Mesenchymal stem cell (in vitro differentiated cells and primary cell): ENCODE measurements at regions not wholly inside any gene's neighbourhood (a gene's known extent, or its start where the extent isn't known, plus 50 kb on each side); places are given as distances from the start of the nearest gene placed in this dataset.

Source experiments
- DNase-seq: peaks from one replicate; pipeline ENCODE4 v3.0.0-alpha.2; 2013
- H2AFZ ChIP-seq: one replicate; pipeline ENCODE4 v1.6.1; 2013; ENCODE audit warnings: low read depth, mild to moderate bottlenecking, control low read depth, inconsistent platforms, low read length, moderate library complexity
- H2AK5ac ChIP-seq: 2 replicates; pipeline ENCODE4 v1.6.1; 2013; ENCODE audit warnings: low read length, moderate library complexity, mild to moderate bottlenecking, inconsistent platforms; ENCODE audit not compliant: severe bottlenecking
- H2BK120ac ChIP-seq: one replicate; pipeline ENCODE4 v1.6.1; 2013; ENCODE audit warnings: low read depth, mild to moderate bottlenecking, inconsistent platforms, low read length, moderate library complexity
- H2BK12ac ChIP-seq, 2 experiments: one replicate each; pipeline ENCODE4 v1.6.1; 2013; ENCODE audit warnings: inconsistent platforms in 2 of 2, low read length in 2 of 2, mild to moderate bottlenecking in 2 of 2, moderate library complexity in 2 of 2, control low read depth in 1 of 2
- H2BK15ac ChIP-seq: one replicate; pipeline ENCODE4 v1.6.1; 2013; ENCODE audit warnings: mild to moderate bottlenecking, low read depth, inconsistent platforms; ENCODE audit not compliant: poor library complexity, severe bottlenecking
- H2BK5ac ChIP-seq: 2 replicates; pipeline ENCODE4 v1.6.1; 2013; ENCODE audit warnings: low read depth, mild to moderate bottlenecking, low read length, control low read depth, inconsistent platforms; ENCODE audit not compliant: poor library complexity, severe bottlenecking
- H3K14ac ChIP-seq, 2 experiments: one replicate each; pipeline ENCODE4 v1.6.1; 2013; ENCODE audit warnings: inconsistent platforms in 2 of 2, low read length in 2 of 2, control low read depth in 1 of 2, mild to moderate bottlenecking in 1 of 2, moderate library complexity in 1 of 2
- H3K18ac ChIP-seq, 2 experiments: one replicate each; pipeline ENCODE4 v1.6.1; 2013; ENCODE audit warnings: inconsistent platforms in 2 of 2, low read length in 2 of 2, control low read depth in 1 of 2, low read depth in 1 of 2, mild to moderate bottlenecking in 1 of 2
- H3K23ac ChIP-seq, 2 experiments: one replicate each; pipeline ENCODE4 v1.6.1; 2013; ENCODE audit warnings: inconsistent platforms in 2 of 2, low read length in 2 of 2, mild to moderate bottlenecking in 2 of 2, moderate library complexity in 2 of 2, control low read depth in 1 of 2
- H3K27ac ChIP-seq: 2 replicates; pipeline ENCODE4 v1.5.1; 2013; ENCODE audit warnings: mild to moderate bottlenecking, moderate library complexity, low read length, control low read depth, inconsistent platforms; ENCODE audit not compliant: poor library complexity, severe bottlenecking
- H3K27me3 ChIP-seq, 2 experiments: 2 replicates each; pipeline versions ENCODE4 v1.6.1 to v1.7.0; 2013; ENCODE audit warnings: low read length in 2 of 2, mild to moderate bottlenecking in 2 of 2, moderate library complexity in 2 of 2, control low read depth in 1 of 2, inconsistent platforms in 1 of 2; ENCODE audit not compliant: control insufficient read depth in 1 of 2, insufficient read depth in 1 of 2
- H3K36me3 ChIP-seq, 2 experiments: 2 replicates each; pipeline versions ENCODE4 v1.6.1 to v1.7.0; 2013; ENCODE audit warnings: low read length in 2 of 2, control low read depth in 1 of 2, inconsistent platforms in 1 of 2, low read depth in 1 of 2, mild to moderate bottlenecking in 1 of 2; ENCODE audit not compliant: insufficient read depth in 2 of 2, control insufficient read depth in 1 of 2
- H3K4ac ChIP-seq, 2 experiments: one replicate each; pipeline ENCODE4 v1.6.1; 2013; ENCODE audit warnings: inconsistent platforms in 2 of 2, low read length in 2 of 2, mild to moderate bottlenecking in 2 of 2, moderate library complexity in 2 of 2, control low read depth in 1 of 2, low read depth in 1 of 2
- H3K4me1 ChIP-seq: 2 replicates; pipeline ENCODE4 v1.6.1; 2013; ENCODE audit warnings: low read depth, low read length, control low read depth; ENCODE audit not compliant: control insufficient read depth, insufficient read depth
- H3K4me2 ChIP-seq: 2 replicates; pipeline ENCODE4 v1.6.1; 2013; ENCODE audit warnings: low read length, mild to moderate bottlenecking, inconsistent platforms; ENCODE audit not compliant: poor library complexity, severe bottlenecking
- H3K4me3 ChIP-seq, 2 experiments: 2 replicates each; pipeline versions ENCODE4 v1.5.1 to v1.7.0; 2013; ENCODE audit warnings: low read length in 2 of 2, mild to moderate bottlenecking in 2 of 2, control low read depth in 1 of 2, low read depth in 1 of 2; ENCODE audit not compliant: insufficient read depth in 1 of 2
- H3K79me1 ChIP-seq: replicated peaks from 2 replicates; pipeline ENCODE4 v1.6.1; 2013; ENCODE audit warnings: mild to moderate bottlenecking, control low read depth, low read length, inconsistent platforms; ENCODE audit not compliant: poor library complexity, severe bottlenecking
- H3K9ac ChIP-seq: 2 replicates; pipeline ENCODE4 v1.7.0; 2013; ENCODE audit warnings: mild to moderate bottlenecking, low read length, moderate library complexity
- H3K9me3 ChIP-seq: 2 replicates; pipeline ENCODE4 v1.7.0; 2013; ENCODE audit warnings: mild to moderate bottlenecking, low read length; ENCODE audit not compliant: control insufficient read depth
- H4K8ac ChIP-seq: one replicate; pipeline ENCODE4 v1.6.1; 2013; ENCODE audit warnings: inconsistent platforms, mild to moderate bottlenecking, low read length, moderate library complexity
- H4K91ac ChIP-seq: one replicate; pipeline ENCODE4 v1.6.1; 2013; ENCODE audit warnings: mild to moderate bottlenecking, low read length, inconsistent platforms
- WGBS: methylation state at CpG from one replicate; pipeline ENCODE4 v1.1.7; 2013; ENCODE audit warnings: mixed read lengths; 5-methylcytosine and 5-hydroxymethylcytosine counted together

GRCh38 chr3:18880691-18881090, 267.6 kb upstream of the KCNH8 start:
- H3K36me3 ChIP-seq = no peaks in the 10 kb centered on the region
- no peak overlapping the region for H2AFZ ChIP-seq
- 100% methylated on average over 1 of the region's 1 CpG for WGBS
- no peaks in the 10 kb centered on the region for H3K27me3 ChIP-seq
- no peak overlapping the region for H2AK5ac ChIP-seq
- DNase-seq = no peak
- no peak overlapping the region for H4K91ac ChIP-seq
- H2BK12ac ChIP-seq = no peak overlapping the region
- H2BK15ac ChIP-seq = no peak overlapping the region
- H3K4me1 ChIP-seq = no peaks in the 10 kb centered on the region
- H3K18ac ChIP-seq = no peak overlapping the region
- H2BK120ac ChIP-seq = no peak overlapping the region
- no peak overlapping the region for H3K4ac ChIP-seq
- no peak overlapping the region for H3K4me3 ChIP-seq
- no peak overlapping the region for H3K9ac ChIP-seq
- no peak overlapping the region for H2BK5ac ChIP-seq
- H3K9me3 ChIP-seq = no peaks in the 10 kb centered on the region
- no peak overlapping the region for H3K23ac ChIP-seq
- no peaks in the 10 kb centered on the region for H3K79me1 ChIP-seq
- no peak overlapping the region for H4K8ac ChIP-seq
- H3K27ac ChIP-seq = no peak overlapping the region
- H3K14ac ChIP-seq = no peak overlapping the region
- H3K4me2 ChIP-seq = no peak overlapping the region

DNA sequence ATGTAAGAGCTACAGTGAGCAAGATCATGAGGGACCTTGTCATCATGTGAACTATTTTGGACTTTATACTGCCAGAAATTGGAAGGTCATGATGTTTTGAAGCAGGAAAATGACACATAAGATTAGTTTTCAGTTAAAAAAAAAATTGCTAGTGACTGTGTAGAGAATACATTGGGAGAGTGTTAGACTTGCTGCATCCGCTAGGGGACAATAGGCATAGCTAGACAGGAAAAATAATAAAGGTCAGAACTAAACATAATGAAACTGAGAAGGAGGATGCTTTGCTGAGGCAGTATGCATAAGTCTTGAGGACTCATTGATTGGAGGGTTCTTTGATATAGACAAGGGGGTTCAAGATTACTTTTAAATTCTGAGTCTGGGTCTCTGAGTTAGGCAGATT, 275.8 kb upstream of the KCNH8 start:
- Histone ChIP-seq H2BK120ac (no peak overlapping the region), H3K4me3 (no peak overlapping the region), H2BK5ac (no peak overlapping the region), H3K4ac (no peak overlapping the region), H4K91ac (no peak overlapping the region), H3K14ac (no peak overlapping the region), H3K79me1 (no peaks in the 10 kb centered on the region), H3K27me3 (no peaks in the 10 kb centered on the region), H2AFZ (no peak overlapping the region), H2AK5ac (no peak overlapping the region), H4K8ac (no peak overlapping the region), H3K4me1 (no peaks in the 10 kb centered on the region), H3K27ac (no peak overlapping the region), H3K18ac (no peak overlapping the region), H3K9me3 (no peaks in the 10 kb centered on the region), H3K23ac (no peak overlapping the region), H3K36me3 (no peaks in the 10 kb centered on the region), H2BK12ac (no peak overlapping the region), H2BK15ac (no peak overlapping the region), H3K4me2 (no peak overlapping the region), H3K9ac (no peak overlapping the region)
- no peak for DNase-seq
- 86% methylated on average over 1 of the region's 1 CpG for whole genome bisulfite sequencing

GRCh38 chr3:18870642-18871041, 277.7 kb upstream of the KCNH8 start:
- Histone ChIP-seq H2BK5ac (no peak overlapping the region), H3K9me3 (no peaks in the 10 kb centered on the region), H2BK15ac (no peak overlapping the region), H3K23ac (no peak overlapping the region), H3K18ac (no peak overlapping the region), H3K4me2 (no peak overlapping the region), H3K79me1 (no peaks in the 10 kb centered on the region), H4K91ac (no peak overlapping the region), H2BK12ac (no peak overlapping the region), H2BK120ac (no peak overlapping the region), H4K8ac (no peak overlapping the region), H3K14ac (no peak overlapping the region), H3K36me3 (no peaks in the 10 kb centered on the region), H3K4me1 (no peaks in the 10 kb centered on the region), H3K27me3 (no peaks in the 10 kb centered on the region), H2AK5ac (no peak overlapping the region), H3K9ac (no peak overlapping the region), H2AFZ (no peak overlapping the region), H3K4ac (no peak overlapping the region), H3K4me3 (no peak overlapping the region), H3K27ac (no peak overlapping the region)
- DNase-seq = no peak
- WGBS = 0% methylated on average over 1 of the region's 2 CpGs

GRCh38 chr3:18870074-18870640, 278.2 kb upstream of the KCNH8 start:
- WGBS = 100% methylated on average over 1 of the region's 1 CpG
- H2BK12ac ChIP-seq = no peak overlapping the region
- no peak overlapping the region for H4K91ac ChIP-seq
- no peaks in the 10 kb centered on the region for H3K27me3 ChIP-seq
- H3K9me3 ChIP-seq = no peaks in the 10 kb centered on the region
- no peak overlapping the region for H2BK15ac ChIP-seq
- no peak overlapping the region for H4K8ac ChIP-seq
- H2AK5ac ChIP-seq = no peak overlapping the region
- no peaks in the 10 kb centered on the region for H3K36me3 ChIP-seq
- H2BK120ac ChIP-seq = no peak overlapping the region
- H3K9ac ChIP-seq = no peak overlapping the region
- no peak overlapping the region for H2BK5ac ChIP-seq
- no peak overlapping the region for H3K27ac ChIP-seq
- H3K4me1 ChIP-seq = no peaks in the 10 kb centered on the region
- H3K18ac ChIP-seq = no peak overlapping the region
- H3K4me3 ChIP-seq = no peak overlapping the region
- no peak overlapping the region for H2AFZ ChIP-seq
- H3K14ac ChIP-seq = no peak overlapping the region
- H3K4me2 ChIP-seq = no peak overlapping the region
- no peak overlapping the region for H3K23ac ChIP-seq
- H3K4ac ChIP-seq = no peak overlapping the region
- no peak for DNase-seq
- H3K79me1 ChIP-seq = no peaks in the 10 kb centered on the region
